GM18858 (cell line): ENCODE measurements at regions not wholly inside any gene's neighbourhood (a gene's known extent, or its start where the extent isn't known, plus 50 kb on each side); places are given as distances from the start of the nearest gene placed in this dataset.

Experiments
- ATAC-seq: cut with Tn5 transposase; IDR thresholded peaks from one replicate; pipeline ENCODE4 v1.9.1; 2021; ENCODE audit not compliant: unreplicated experiment

DNA sequence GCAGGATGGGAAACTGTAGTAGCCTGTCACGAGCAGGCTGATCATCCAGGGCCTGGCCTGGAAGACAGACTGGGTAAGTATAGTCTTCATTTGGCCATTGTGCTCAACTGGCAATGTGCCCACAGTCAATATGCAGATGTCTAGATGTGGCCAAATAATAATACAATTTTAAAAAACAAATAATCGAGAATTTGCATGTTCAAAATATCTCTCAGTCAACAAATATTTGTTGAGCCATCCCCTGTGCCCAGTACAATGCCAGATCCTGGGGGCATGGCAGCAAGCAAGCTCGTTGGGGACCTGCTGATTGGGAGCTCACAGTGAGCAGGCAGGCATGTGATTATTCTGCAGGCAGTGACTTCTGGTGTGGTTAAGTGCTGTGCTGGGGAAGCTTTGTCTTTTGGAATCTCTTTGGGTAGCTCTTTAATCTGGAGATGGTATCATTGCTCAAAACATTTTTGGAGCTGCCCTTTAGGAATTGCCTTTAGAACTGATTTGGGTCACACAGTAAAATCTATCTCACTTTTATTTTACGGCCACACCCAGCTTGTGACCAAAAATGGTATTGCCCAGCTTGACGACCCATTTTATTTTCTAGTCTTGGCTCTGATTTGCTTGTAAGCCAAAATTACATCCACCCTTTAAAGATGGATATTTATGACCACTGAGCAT is 92.2 kb downstream of the PLCE1 start:
- no peak for ATAC-seq

DNA sequence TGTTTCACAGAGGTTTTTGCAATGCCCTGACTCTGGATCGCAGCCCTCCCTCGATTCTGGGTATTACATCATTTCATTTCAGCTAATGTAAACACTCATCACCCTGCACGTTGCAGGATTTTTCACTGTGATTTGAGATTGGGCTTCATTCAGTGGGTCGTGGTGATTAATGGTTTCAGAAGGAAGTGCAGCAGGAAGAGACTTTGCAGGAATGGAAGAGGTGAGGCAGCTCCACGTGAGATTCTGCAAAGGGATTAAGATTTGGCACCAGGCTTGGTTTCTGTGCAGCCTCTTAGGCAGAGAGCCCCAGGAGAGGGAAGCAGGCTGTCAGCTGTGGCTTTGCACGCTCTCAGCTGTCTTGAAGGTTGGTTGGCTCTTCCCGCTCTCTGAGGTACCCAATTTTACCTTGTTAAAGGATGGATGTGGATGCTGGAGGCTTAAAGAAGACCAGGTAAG is 95.2 kb downstream of the PLCE1 start:
- ATAC-seq: no peak

DNA sequence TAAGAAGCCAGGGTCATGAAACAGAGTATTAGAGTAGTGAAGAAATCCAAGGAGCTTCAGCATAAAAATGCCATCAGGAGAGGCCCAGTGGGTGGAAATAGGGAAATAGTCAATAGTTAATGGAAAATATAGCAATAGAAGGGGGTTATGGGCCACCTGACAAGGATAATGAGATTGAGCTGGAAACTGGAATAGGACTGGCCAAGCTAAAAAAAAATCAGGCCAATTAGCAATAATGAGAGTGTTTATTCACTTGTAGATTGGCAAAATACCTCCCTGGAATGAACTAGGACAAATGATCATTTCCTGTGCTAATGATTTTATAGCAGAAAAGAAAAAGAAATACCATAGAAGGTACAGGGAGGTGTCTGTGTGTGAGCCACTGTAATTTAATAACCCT is 97.9 kb downstream of the PLCE1 start:
- ATAC-seq: no peak

DNA sequence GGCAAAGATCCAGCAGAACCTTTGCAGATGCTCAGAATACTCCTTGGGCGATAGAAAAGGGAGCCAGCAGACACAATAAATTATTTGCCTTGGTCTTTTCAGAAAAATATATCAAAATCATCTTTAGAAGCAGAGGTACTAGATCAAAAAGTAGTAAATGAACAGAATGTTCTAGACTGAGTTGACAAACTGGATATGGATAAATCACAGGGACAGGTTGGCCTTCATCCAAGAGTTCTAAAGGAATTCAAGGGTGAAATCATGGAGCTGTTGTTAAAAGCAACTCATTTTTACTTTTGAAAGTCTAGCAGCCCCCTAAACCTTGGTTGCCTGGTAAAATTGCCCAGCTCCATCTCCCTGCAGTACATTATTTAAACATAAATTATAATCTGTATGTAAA is 99.1 kb downstream of the PLCE1 start:
- ATAC-seq: no peak

DNA sequence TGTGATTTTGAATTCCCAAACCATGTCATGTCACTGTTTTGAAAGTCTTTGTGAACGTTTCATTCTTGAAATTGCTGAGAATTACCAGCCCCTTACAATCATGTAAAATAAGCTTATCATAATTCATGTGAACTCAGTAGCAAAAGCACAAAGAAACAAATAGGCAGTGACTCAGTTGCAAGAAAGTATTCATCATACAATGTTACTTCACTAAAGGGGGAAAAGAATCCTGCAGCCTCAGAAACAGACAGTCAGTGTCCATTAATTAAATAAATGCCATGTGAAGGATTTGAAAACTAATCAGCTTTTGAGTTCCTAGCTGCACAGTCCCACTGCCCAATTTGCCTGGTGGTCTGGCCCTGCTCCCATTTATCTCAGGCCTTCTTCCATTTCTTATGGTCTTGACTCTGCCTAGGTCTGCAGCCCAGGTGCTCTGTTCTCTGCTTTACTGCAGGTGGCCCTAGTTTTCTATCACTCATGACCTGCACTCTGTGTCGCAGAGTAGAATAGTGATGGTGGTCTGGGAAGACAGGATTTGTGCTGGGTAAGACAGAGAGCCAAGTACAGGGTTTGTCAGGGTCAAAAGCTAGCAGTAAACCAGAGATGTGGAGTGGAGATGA is 99.7 kb downstream of the PLCE1 start:
- ATAC-seq: no peak

DNA sequence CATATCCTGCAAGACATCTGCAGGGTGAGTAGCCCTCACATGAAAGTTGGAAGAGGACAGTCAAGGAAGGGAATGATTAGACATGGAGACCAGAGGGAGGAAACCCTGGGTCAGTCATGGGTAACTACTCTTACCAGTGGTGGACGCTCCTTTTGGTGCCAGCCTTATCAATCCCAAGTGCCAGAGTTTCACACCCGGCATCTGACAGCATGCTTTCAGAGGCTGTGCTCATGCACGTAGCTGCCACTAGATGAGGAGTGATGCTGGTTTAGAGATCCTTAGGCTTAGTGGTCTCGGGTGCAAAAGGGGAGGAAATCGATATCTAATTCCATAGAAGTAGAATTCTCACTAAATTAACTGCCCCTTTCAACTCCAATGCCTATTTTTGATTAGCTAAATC is 100.8 kb downstream of the PLCE1 start:
- no peak for ATAC-seq

DNA sequence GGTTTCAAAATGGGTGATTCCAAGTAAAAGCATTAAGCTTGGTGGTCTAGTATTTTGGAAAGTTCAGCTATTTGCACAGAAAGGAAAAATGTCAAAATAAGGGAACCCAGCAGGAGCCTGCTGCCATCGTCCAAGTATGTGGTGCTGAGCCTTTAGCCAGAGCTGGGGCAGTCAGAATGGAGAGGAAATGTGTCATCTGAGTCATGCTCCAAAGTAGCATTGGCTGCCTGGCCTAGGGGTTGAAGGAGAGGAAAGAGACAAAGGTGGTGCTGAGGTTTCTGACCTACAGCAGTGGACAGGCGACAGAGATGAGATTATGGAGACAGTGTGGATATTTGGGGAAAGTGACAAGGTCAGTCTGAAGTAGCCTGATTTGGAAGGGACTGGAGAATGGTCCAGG is 103.9 kb downstream of the PLCE1 start:
- no peak for ATAC-seq

DNA sequence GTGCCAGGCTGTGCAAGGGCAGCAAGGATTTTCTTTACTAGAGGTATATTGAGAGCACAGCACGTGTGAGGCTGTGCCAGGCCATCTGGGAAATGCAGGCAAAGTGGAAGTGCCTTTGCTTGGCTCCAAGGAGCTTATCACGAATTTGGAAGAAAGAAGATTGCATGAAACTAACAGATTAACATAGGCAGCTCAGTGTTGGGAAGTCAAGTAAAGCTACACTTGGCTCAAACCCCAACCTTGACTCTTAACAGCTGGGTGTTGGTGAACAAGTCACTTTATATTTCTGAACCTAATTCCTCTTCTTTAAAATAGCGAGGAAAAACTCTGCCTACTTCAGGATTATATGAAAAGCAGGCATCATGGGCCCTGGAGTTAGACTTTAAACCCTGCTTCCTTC is 105.2 kb downstream of the PLCE1 start:
- ATAC-seq: no peak

DNA sequence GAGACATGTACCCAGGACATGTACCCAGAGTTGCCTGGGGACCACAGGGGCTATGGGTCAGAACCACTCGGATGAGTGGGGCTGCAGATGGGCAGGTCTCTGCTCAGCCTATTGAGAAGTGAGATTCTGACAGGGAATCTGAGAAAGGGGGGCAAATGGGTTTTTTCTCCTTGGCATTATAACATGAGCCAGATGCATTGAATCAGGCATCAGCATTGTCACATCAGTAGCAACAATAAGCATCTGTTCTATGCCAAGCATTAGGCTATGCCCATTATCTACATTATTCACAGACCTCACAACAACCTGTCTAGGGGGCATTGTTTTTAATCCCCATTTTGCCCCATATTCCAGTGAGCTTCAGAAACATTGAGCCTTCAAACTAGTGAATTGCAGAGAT is 108.2 kb downstream of the PLCE1 start:
- no peak for ATAC-seq

DNA sequence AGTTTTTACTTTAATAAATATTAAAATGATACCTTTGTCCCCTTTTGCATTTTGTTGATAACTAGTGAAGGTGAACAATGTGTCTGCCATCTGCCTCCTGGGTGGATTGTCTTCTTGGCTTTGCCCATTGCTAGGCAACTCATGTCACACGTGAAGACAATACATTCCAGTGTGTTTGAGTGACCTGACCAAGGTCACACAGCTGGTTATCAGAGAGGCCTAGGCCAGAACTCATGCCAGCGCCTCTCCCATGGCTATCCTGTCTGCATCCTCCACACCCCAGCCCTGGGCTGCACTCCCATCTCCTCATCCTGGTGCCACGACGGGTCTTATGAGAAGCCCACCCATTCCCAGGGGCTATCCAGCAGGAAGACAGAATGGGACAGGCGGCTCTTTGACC is 108.7 kb downstream of the PLCE1 start:
- no peak for ATAC-seq

DNA sequence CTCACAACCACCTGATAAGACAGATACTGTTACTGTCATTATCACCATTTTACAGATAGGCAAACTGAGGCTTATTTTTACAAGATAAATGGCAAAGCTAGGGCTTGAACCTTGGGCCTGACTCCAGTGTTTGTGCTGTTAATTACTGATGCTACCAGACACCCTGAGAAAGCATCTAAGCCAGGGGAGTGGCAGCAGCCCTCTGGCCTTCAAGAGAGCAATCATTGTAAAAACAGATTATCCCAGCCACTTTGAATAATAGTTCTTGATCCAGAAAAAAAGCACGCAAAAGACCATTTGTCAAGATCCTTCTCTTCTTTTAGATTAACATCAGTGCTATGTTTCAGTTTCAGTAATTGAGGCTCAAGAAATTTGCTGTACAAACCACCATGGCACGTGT is 109.5 kb downstream of the PLCE1 start:
- no peak for ATAC-seq

DNA sequence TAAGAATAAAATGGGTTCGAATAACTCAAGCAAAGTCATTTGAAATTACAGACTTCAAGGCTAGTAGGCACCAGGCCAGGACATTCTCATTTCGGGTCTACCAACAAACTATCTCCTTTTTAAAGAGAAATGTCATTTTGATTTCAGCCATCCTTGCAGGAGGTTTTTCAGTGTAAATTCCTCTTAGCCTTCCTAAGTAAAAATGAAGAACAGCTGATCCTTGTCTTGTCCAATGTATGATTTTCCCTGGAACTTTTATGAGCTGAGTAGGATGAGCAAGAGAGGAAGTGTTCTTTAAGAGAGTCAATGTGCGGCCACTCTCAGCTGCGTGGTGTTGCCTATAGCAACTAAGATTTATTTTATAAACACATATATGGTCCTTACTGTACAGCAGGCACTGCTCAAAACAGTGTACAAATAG is 110.1 kb downstream of the PLCE1 start:
- no peak for ATAC-seq

DNA sequence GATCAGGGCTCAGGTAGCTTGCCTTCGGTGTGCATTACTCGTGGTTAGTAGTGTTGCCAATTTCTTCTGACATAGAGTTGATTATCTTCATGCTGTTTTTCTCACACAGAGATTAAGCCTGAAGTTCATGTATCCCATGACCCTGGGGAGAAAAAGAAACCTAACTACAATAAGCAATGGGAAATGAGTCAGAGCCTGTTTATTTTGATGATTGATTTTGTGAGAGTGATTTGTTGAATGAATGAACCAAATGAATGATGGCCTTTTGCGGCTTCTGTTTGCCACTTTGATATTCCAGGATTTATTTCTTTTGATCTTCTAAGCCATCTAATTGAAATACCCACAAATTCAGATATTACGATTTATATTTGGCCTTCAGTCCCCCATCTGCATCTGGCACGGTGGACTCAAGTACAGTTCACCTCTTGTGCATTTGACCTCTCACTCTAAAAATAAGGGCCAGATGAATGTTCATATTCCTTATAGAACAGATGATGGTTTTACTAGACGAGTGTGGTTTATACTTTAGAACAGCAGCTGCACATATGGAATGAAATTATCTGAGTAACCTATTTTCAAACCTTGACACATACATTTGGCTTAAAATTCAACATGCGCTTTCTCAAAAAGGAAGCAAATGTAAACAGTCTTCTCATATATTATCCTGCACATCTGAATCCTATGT is 110.7 kb downstream of the PLCE1 start:
- no peak for ATAC-seq

DNA sequence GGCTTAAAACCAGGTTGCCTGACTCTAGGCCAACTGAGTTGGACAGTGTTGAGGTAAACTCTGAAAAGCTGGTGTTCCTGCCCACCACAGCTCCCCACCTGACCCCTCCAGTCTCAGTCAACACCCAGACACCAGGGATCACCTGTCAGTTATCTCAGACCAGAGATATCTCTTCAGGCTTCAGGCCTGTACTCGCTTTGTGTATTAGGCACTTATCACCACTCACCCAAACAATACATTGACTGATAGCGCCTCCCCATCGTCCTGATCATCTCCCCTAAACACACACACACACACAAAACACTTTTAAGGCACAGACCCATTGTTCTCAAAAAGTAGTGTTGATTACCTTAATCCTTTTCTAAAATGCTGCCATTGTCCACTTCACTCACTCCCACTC is 111.5 kb downstream of the PLCE1 start:
- no peak for ATAC-seq

DNA sequence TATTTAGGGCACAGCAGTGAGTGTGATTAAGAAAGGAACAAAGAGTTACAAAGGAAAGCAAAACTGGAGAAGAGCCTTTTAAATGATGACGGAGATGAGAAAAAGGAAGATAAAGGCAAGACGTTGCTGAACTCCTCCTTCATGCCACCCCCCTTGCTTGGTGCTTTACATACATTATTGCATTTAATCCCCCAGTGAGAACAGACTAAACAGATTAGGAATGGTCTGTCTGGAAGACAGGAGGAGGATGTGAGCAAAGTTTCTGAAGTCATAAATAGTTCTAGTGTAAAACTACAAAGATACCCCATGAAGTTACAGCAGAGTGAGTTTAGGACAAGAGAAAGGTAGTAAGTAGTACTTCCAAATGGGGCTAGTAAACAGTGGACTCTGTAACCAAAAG is 113.5 kb downstream of the PLCE1 start:
- ATAC-seq: no peak

DNA sequence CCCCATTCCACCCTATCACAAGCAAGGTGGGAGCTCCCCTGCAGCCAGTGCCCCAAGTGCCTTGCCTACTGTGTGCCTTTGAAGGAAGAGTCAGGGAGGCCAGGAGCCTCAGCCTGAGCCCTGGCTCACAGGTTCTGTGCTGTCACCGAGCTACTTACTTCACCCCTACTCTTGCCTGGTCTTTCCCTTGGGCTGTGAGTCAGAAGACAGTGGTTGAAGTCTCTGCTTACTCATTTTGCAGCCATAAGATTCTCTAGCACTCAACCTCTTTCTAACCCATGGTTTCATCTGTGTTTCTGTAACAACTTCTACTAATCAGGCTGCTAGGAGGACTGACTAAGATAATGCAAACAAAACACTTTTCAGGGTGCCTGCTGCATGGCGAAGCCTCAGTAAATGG is 114.5 kb downstream of the PLCE1 start:
- ATAC-seq: no peak

DNA sequence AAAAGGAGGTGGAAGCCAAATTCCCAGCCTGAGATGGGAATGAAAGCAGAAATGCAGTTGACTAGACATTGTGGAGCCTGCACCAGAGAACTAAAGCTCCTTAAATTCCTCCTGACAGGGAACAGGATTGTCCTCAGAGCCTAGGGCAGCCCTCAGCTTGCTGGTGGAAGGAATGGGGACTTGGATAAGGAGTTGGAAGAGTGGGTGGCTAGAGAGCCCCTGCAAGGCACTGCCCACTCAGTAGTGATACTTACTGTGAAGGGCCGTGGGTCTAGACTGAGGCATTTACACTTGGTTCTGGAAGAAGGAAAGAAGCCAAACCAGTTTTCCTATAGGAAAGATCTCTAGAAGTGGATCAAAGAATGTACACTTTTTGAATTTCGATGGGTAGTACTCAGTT is 117.6 kb downstream of the PLCE1 start:
- ATAC-seq: no peak

DNA sequence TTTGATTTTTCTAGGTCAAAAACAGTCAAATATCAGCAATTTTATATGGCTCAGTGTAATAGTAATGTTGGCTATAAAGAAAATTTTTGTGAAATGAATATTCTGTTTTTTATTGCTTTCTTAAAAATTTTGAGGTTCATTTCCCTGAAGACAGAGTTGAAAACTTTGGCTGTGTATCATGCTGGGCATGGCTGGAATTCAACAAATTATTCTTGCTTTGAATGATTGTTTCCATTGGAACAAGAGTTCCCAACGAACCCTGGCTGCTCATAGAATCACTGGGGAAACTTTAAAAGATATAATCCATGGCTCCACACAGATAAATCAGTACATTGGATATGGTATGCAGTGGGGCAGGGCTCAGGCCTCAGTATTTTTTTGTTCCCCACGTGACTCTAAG is 118.6 kb downstream of the PLCE1 start:
- ATAC-seq: no peak

DNA sequence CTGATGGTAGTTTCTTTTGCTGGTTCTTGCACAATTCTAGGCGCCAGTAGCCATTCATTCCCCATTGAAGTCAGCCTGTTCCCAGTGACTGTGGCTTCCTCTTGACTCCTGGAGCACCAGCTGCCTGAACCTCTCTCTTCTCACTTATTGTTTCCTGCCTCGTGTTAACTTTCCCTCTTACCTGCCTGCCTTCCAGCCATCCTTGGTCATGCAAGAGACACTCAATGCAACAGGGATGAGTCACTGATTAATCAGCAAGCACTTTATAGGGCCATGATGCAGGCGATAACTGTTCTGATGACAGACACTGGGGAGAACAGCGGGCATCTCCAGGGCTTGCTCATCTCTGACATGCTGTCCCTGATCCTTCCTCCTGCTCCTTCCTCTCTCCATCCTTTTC is 122.0 kb downstream of the PLCE1 start:
- ATAC-seq: no peak

DNA sequence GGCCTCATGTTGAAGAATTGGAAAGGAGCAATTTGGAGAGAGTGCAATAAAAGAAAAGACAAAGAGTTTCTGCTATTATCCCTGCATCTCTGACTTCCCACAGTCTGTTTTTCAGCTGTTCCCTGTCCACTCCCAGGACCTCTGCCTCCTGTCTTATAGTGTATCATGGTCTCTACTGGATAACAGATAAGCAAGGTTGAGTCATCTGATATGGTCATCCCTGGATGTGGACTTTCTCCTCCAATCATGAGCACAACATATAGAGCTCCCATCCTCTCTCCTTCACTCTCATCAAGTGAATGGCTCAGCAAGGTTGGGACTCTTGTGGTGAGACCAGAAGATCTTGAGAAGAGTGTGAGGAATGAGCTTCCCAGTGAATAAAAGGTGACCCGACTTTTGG is 123.1 kb downstream of the PLCE1 start:
- no peak for ATAC-seq

DNA sequence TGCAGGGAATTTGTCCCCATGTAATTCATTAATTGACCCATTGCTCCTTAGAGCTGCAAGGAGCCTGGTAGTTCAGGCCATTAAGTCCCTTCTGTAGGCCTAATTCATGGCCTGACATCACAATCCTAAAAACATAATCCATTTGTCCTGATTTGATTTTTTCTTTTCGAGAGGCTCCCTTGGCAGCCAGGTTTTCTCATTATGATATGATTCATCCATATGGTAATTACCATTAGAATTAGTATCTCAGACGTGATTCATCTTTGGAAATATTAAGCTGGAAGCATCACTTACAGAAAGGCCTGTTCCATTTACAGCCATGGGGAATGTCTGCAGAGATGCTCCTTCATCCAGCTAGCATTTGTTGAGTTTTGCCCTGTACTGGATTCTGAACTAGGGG is 128.5 kb downstream of the PLCE1 start:
- no peak for ATAC-seq

DNA sequence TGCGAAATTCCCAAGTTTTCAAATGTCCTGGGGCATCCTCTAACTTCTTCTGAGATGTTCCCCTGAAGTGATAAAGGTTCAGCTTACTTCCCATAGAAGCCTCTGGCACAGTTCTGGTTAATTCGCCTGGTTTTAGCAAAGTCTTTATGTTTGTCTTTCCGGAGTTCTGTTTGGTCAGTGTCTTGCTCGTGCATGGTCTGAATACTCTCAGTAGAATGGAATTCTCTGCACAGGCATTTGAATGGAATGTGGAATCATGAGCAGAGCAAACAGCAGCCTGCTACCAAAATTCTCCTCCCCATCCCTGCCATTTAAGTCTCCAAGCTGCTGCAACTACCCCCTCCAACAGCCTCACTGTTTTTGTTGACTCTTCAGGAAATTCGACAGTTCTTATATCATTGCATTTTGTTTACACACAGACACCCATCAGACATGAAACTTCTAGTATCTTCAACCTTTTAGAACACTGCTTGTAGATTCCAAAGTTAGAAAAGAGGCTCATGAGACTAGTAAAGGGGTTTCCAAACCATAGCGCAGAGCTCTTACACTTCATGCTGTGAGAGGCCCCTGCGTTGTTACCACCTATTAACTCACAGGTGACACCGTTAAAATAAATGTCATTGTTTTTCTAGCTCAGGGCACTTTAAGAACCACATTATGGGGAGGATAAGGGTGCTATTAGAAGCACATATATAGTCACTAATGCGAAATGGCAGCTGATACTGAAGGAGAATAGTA is 129.7 kb downstream of the PLCE1 start:
- ATAC-seq: no peak
